Stimulated activated naive B cell treated with anti-CD40 and anti-IgM and Interleukin-4, amounts not matched to agents 10 μg/mL and 1 μg/mL and 100 μg/mL, for 72 hours (primary cell): ENCODE measurements at regions not wholly inside any gene's neighbourhood (a gene's known extent, or its start where the extent isn't known, plus 50 kb on each side); places are given as distances from the start of the nearest gene placed in this dataset.
"Not testable (repeated sequence)": the region's sequence is repeated elsewhere in the genome, so short reads cannot be mapped to it uniquely, and the experiment has no call there.

Source experiments
- ATAC-seq, 2 donors: fragments of 150-1000 bp; cut with Tn5 transposase; replicated peaks; 2 replicates each; pipeline ENCODE4 v1.10.0; 2021; ENCODE audit warnings: moderate library complexity in 1 of 2
- DNase-seq: peaks from one replicate; pipeline ENCODE4 v3.0.0; 2021
- H3K27ac Mint-ChIP-seq: one replicate; pipeline ENCODE4 v1.8.0; 2022; ENCODE audit warnings: mild to moderate bottlenecking, mixed read lengths
- H3K27me3 Mint-ChIP-seq, 2 donors: one replicate each; pipeline ENCODE4 v1.8.0; 2022; ENCODE audit warnings: mixed read lengths in 2 of 2
- H3K36me3 Mint-ChIP-seq, 2 donors: one replicate each; pipeline ENCODE4 v1.8.0; 2022; ENCODE audit warnings: mixed read lengths in 2 of 2, mild to moderate bottlenecking in 1 of 2
- H3K4me1 Mint-ChIP-seq, 2 donors: one replicate each; pipeline ENCODE4 v1.8.0; 2022; ENCODE audit warnings: mixed read lengths in 2 of 2, mild to moderate bottlenecking in 1 of 2
- H3K4me3 Mint-ChIP-seq, 2 donors: one replicate each; pipeline ENCODE4 v1.8.0; 2022; ENCODE audit warnings: mild to moderate bottlenecking in 2 of 2, mixed read lengths in 2 of 2, moderate library complexity in 1 of 2
- H3K9me3 Mint-ChIP-seq, 2 donors: one replicate each; pipeline ENCODE4 v1.8.0; 2022; ENCODE audit warnings: mixed read lengths in 2 of 2, mild to moderate bottlenecking in 1 of 2

- H3K9me3 Mint-ChIP-seq: peaks cover 3 to 4% of the 10 kb centered on the region in 2 donors
- no peaks in the 10 kb centered on the region for H3K27me3 Mint-ChIP-seq
- no peak for ATAC-seq
- peaks cover 3 to 10% of the 10 kb centered on the region in 2 donors for H3K4me1 Mint-ChIP-seq
- no peak for DNase-seq
- H3K36me3 Mint-ChIP-seq: no peaks in the 10 kb centered on the region
- H3K4me3 Mint-ChIP-seq: no peak overlapping the region
- no peak overlapping the region for H3K27ac Mint-ChIP-seq
These were observed 1220.5 kb upstream of the TMEM132C start for GRCh38 chr12:127046467-127046866.

GRCh38 chr12:127048057-127048456, 1218.9 kb upstream of the TMEM132C start:
- Mint-ChIP-seq H3K27ac (no peak overlapping the region), H3K4me3 (no peak overlapping the region), H3K27me3 (no peaks in the 10 kb centered on the region), H3K9me3 (no peaks in the 10 kb centered on the region), H3K36me3 (no peaks in the 10 kb centered on the region), H3K4me1 (no peaks in the 10 kb centered on the region)
- DNase-seq (no peak), ATAC-seq (no peak)

GRCh38 chr12:127048525-127048924, 1218.4 kb upstream of the TMEM132C start:
- not testable (repeated sequence) for H3K27ac Mint-ChIP-seq, H3K4me1 Mint-ChIP-seq, H3K9me3 Mint-ChIP-seq, H3K36me3 Mint-ChIP-seq, ATAC-seq, DNase-seq, H3K27me3 Mint-ChIP-seq, H3K4me3 Mint-ChIP-seq

- H3K27ac Mint-ChIP-seq: no peak overlapping the region
- H3K4me3 Mint-ChIP-seq: no peak overlapping the region
- no peak for ATAC-seq
- H3K36me3 Mint-ChIP-seq: no peaks in the 10 kb centered on the region
- no peaks in the 10 kb centered on the region for H3K9me3 Mint-ChIP-seq
- no peak for DNase-seq
- H3K4me1 Mint-ChIP-seq: no peaks in the 10 kb centered on the region
- H3K27me3 Mint-ChIP-seq: no peaks in the 10 kb centered on the region
These were observed 1215.8 kb upstream of the TMEM132C start for GRCh38 chr12:127051139-127051538.

DNA sequence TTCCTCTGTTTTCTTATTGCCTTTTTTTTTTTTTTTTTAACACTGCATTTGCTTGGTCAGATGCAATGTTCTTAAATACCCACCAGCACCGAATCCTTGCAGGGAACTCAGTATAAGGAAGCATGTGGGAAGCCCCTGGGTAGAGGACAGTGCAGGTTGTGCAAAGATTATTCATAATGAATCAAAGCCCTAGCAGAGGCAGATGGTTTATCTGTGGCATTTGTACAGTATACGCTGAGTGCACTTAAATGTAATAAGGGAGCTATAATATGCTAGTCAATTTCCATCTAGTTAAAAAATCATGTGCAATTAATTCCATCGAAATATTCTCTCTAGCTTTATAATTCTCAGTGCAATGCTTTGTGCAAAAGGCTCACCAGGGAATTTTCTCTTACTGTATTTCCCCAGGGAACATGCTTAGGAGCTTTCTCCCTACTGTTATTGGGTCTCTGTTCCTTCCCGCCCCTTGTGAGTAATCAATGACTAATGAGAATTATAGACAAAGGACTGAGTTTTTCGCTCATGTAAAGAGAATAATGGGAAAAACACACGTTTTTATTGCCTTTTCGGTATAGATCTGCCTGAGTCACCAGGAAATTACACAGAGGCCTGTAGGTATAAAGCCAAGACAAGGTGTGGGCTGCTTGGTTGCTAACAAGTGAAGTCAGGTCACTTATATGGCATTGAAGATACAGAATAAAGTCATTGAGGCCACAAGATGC, 1214.3 kb upstream of the TMEM132C start:
- Mint-ChIP-seq H3K4me3 (no peak overlapping the region), H3K27ac (no peak overlapping the region), H3K4me1 (no peaks in the 10 kb centered on the region), H3K36me3 (no peaks in the 10 kb centered on the region), H3K27me3 (no peaks in the 10 kb centered on the region), H3K9me3 (no peaks in the 10 kb centered on the region)
- DNase-seq (no peak), ATAC-seq (no peak)

DNA sequence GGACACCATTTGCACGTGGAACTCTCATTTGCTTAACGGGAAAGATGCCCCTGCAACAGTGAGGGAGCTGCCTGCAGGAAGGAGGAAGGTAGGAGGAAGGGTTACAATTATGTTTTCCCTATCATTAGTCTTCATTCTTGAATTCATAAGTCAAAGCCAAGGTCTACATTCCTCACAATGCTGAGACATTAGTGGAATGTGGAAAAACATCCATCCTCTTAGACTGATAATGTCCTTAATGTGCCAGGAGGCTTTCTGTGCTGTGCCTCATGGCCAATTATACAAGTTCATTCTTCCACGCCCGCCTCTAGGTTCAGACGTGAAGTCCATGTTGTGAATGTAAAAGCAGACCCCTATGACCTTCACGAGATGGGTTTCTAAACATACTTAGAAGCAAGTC, 1212.4 kb upstream of the TMEM132C start:
- no peak for DNase-seq
- Mint-ChIP-seq H3K27me3 (no peaks in the 10 kb centered on the region), H3K9me3 (no peaks in the 10 kb centered on the region), H3K4me1 (no peaks in the 10 kb centered on the region), H3K4me3 (no peak overlapping the region), H3K36me3 (no peaks in the 10 kb centered on the region), H3K27ac (no peak overlapping the region)
- ATAC-seq: no peak

DNA sequence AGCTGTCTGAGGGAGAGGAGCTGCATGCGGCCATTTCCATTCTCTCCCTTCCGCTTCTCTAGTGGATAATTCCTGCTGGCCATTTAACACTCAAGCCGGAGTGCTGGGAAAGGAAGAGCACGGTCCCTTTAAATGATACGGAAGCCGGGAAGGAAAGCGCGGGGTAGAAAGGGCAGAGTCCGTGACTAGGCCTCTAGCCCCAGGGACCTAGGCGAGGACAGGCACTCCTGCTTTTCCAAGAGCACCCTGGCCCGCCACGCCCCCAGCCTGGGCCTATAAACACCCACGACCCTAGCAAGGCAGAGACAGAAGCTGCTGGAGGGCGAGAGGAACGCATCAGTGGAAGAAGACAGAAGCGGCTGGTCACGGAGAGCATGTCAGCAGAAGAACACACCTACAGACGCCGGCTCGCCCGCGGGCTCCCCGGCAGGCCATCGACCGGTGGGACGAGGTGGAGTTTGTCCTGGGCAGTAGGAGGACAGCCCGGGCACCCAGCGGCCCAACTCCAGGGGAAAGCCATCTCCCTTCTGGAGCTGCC, 1206.6 kb upstream of the TMEM132C start:
- Mint-ChIP-seq H3K36me3 (no peaks in the 10 kb centered on the region), H3K4me3 (no peak overlapping the region), H3K9me3 (no peaks in the 10 kb centered on the region), H3K27ac (no peak overlapping the region), H3K27me3 (no peaks in the 10 kb centered on the region), H3K4me1 (no peaks in the 10 kb centered on the region)
- no peak for ATAC-seq
- DNase-seq: no peak

GRCh38 chr12:127060933-127061332, 1206.0 kb upstream of the TMEM132C start:
- Mint-ChIP-seq H3K36me3 (no peaks in the 10 kb centered on the region), H3K27ac (no peak overlapping the region), H3K9me3 (no peaks in the 10 kb centered on the region), H3K27me3 (no peaks in the 10 kb centered on the region), H3K4me3 (no peak overlapping the region), H3K4me1 (no peaks in the 10 kb centered on the region)
- DNase-seq (no peak), ATAC-seq (no peak)

DNA sequence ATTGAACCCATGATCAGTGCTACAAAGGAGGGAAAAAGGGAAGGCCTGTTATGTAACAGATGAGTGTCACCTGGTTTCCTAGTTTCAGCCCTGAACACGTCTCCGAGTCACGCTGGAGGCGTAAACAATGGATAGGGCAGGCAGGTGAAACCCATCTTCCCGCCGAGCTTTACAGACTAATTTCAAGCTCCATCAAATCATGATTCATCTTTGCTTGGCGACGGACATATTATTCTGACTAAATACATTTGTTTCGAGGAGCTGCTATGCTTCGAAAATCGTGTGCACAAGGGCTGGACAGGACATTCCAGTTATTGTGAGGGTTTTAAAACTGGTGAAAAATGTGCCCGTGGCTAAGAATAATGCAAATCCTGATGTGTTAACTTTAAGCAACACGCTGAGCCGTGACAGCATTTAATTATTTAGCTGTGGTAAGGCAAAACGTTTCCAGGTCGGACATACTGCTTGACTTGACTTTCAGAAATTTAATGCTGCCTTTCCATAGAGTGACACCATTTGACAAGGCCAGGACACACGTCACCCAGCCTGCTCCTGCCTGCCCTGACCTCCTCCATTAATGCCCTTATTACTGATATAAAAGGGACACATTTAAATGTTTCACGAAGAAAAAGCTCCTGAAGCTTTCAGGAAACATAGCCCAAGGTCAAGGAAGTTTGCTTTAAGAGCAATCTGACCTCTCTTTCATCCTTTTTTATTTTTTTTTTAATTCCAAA, 1203.5 kb upstream of the TMEM132C start:
- no peak overlapping the region for H3K4me3 Mint-ChIP-seq
- no peaks in the 10 kb centered on the region for H3K36me3 Mint-ChIP-seq
- H3K9me3 Mint-ChIP-seq: no peaks in the 10 kb centered on the region
- no peak overlapping the region for H3K27ac Mint-ChIP-seq
- no peaks in the 10 kb centered on the region for H3K27me3 Mint-ChIP-seq
- DNase-seq (no peak), ATAC-seq (no peak)
- no peaks in the 10 kb centered on the region for H3K4me1 Mint-ChIP-seq

DNA sequence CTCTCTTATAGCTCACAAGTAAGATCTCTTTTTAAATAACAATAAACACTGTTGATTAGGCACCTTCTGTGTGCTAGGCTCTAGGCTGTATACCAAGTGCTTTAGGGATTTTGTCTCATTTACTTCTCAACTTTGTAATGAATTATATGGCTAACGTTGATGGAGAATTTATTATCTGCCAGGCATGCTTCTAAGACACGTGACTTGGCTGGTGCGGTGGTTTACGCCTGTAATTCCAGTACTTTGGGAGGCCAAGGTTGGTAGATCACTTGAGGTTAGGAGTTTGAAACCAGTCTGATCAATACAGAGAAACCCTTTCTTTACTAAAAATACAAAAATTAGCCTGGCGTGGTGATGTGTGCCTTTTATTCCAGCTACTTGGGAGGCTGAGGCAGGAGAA, 1202.8 kb upstream of the TMEM132C start:
- H3K9me3 Mint-ChIP-seq: no peaks in the 10 kb centered on the region
- H3K27me3 Mint-ChIP-seq: no peaks in the 10 kb centered on the region
- no peak overlapping the region for H3K4me3 Mint-ChIP-seq
- H3K36me3 Mint-ChIP-seq: no peaks in the 10 kb centered on the region
- DNase-seq (no peak), ATAC-seq (no peak)
- H3K4me1 Mint-ChIP-seq: no peaks in the 10 kb centered on the region
- H3K27ac Mint-ChIP-seq: no peak overlapping the region

- Mint-ChIP-seq H3K4me3 (no peak overlapping the region), H3K4me1 (no peaks in the 10 kb centered on the region), H3K36me3 (no peaks in the 10 kb centered on the region), H3K27me3 (no peaks in the 10 kb centered on the region), H3K9me3 (no peaks in the 10 kb centered on the region), H3K27ac (no peak overlapping the region)
- DNase-seq (no peak), ATAC-seq (no peak)
These were observed 1201.4 kb upstream of the TMEM132C start for GRCh38 chr12:127065595-127065994.

DNA sequence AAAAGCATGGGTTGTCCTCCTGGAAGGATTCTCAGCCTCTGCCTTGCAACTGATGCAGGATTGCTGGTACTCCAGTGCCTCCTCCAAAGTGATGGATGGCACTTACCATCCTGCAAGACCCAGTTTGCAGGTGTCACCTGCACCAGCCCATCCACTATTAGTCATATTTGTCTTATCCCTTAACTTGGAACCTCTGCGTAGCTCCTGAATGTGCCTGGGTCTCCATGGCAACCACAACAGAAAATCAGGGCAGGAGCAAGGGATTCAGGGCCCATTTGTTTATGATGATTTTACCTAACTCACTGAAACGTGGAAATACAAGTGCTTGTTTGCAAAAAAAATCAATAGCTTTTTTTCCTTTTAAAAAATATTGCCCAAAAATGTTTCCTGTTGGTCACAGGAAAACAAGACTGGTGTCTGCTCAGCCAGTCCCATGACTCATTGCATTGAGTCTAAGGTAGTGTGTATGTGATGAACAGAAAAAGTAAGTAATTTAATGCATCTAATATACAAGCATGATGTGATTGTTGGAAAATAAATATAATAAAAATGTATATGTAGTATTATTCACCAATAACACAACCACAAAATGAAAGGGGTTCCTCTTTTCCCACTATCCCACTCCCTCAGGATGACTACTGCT, 1196.3 kb upstream of the TMEM132C start:
- H3K27me3 Mint-ChIP-seq: peaks cover 0 to under 1% of the 10 kb centered on the region in 2 donors
- H3K4me3 Mint-ChIP-seq: no peak overlapping the region
- no peaks in the 10 kb centered on the region for H3K9me3 Mint-ChIP-seq
- no peaks in the 10 kb centered on the region for H3K36me3 Mint-ChIP-seq
- no peaks in the 10 kb centered on the region for H3K4me1 Mint-ChIP-seq
- no peak overlapping the region for H3K27ac Mint-ChIP-seq
- no peak for ATAC-seq
- DNase-seq: no peak

- Mint-ChIP-seq H3K27me3 (peaks cover 0 to 6% of the 10 kb centered on the region in 2 donors), H3K4me1 (no peaks in the 10 kb centered on the region), H3K36me3 (no peaks in the 10 kb centered on the region), H3K27ac (no peak overlapping the region), H3K9me3 (peaks cover 0 to 2% of the 10 kb centered on the region in 2 donors), H3K4me3 (no peak overlapping the region)
- DNase-seq (no peak), ATAC-seq (no peak)
These were observed 1192.8 kb upstream of the TMEM132C start for GRCh38 chr12:127074161-127074560.

DNA sequence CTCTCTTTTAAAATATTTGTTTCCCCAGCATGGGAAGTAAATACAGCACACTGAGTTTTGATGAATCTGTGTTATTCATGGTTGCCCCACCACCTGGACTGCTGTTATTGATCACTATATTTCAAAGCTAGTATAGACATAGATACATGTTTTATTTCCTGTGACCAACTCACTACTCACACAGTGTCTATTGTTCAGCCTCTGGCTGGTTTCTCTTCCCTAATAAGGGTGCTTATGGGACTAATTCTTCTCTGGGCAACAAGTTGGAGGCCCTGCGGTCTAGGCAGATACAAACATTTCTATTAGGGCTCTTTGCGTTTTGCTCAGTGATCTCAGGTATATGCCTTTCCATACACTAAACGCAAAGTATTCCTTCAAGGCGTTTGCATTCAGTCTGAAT, 1191.0 kb upstream of the TMEM132C start:
- ATAC-seq: no peak
- peaks cover 0 to 2% of the 10 kb centered on the region in 2 donors for H3K9me3 Mint-ChIP-seq
- no peak for DNase-seq
- H3K27me3 Mint-ChIP-seq: peaks cover 0 to 6% of the 10 kb centered on the region in 2 donors
- H3K4me1 Mint-ChIP-seq: no peaks in the 10 kb centered on the region
- H3K4me3 Mint-ChIP-seq: no peak overlapping the region
- no peak overlapping the region for H3K27ac Mint-ChIP-seq
- H3K36me3 Mint-ChIP-seq: no peaks in the 10 kb centered on the region
